Kidney epithelial cell (primary cell): ENCODE measurements at regions not wholly inside any gene's neighbourhood (a gene's known extent, or its start where the extent isn't known, plus 50 kb on each side); places are given as distances from the start of the nearest gene placed in this dataset.

Experiments used
- DNase-seq: peaks from one replicate; pipeline ENCODE4 v3.0.0-alpha.2; 2010; ENCODE audit warnings: low read depth
- H3K27me3 ChIP-seq: 2 replicates; pipeline ENCODE4 v1.6.0; 2011; ENCODE audit warnings: low read length; ENCODE audit not compliant: control insufficient read depth, insufficient read depth
- H3K36me3 ChIP-seq: 2 replicates; pipeline ENCODE4 v1.5.1; 2011; ENCODE audit warnings: low read length; ENCODE audit not compliant: control insufficient read depth, insufficient read depth
- H3K4me3 ChIP-seq: 2 replicates; pipeline ENCODE4 v1.5.1; 2011; ENCODE audit warnings: low read depth, mild to moderate bottlenecking, control low read depth, low read length
- CTCF ChIP-seq: IDR thresholded peaks from 2 replicates; pipeline ENCODE4 v1.5.1; 2011; ENCODE audit warnings: mild to moderate bottlenecking, moderate library complexity, low read length, control low read depth, inconsistent platforms; ENCODE audit not compliant: insufficient read depth, poor library complexity, severe bottlenecking

- Histone ChIP-seq H3K36me3 (no peaks in the 10 kb centered on the region), H3K27me3 (no peaks in the 10 kb centered on the region), H3K4me3 (no peak overlapping the region)
- no peak for TF ChIP-seq CTCF
- DNase-seq = no peak
These were observed 175.2 kb upstream of the HDAC4 start for GRCh38 chr2:239575931-239576445.

GRCh38 chr2:239574434-239575156 is 173.8 kb upstream of the HDAC4 start:
- TF ChIP-seq CTCF = no peak
- DNase-seq = no peak
- Histone ChIP-seq H3K4me3 (no peak overlapping the region), H3K36me3 (no peaks in the 10 kb centered on the region), H3K27me3 (no peaks in the 10 kb centered on the region)

GRCh38 chr2:239574054-239574433 is 173.2 kb upstream of the HDAC4 start:
- no peaks in the 10 kb centered on the region for H3K27me3 ChIP-seq
- DNase-seq = no peak
- no peaks in the 10 kb centered on the region for H3K36me3 ChIP-seq
- no peak for TF ChIP-seq CTCF
- no peak overlapping the region for H3K4me3 ChIP-seq

- no peak for TF ChIP-seq CTCF
- Histone ChIP-seq H3K36me3 (no peaks in the 10 kb centered on the region), H3K4me3 (no peak overlapping the region), H3K27me3 (peaks cover 1% of the 10 kb centered on the region)
- DNase-seq = no peak
These were observed 170.2 kb upstream of the HDAC4 start for GRCh38 chr2:239570971-239571520.

GRCh38 chr2:239570216-239570925 is 169.6 kb upstream of the HDAC4 start:
- H3K36me3 ChIP-seq = no peaks in the 10 kb centered on the region
- H3K4me3 ChIP-seq = no peak overlapping the region
- no peak for DNase-seq
- TF ChIP-seq CTCF = no peak
- peaks cover 4% of the 10 kb centered on the region for H3K27me3 ChIP-seq
